ENCODE measurements at regions not wholly inside any gene's neighbourhood (a gene's known extent, or its start where the extent isn't known, plus 50 kb on each side); places are given as distances from the start of the nearest gene placed in this dataset.

DNA sequence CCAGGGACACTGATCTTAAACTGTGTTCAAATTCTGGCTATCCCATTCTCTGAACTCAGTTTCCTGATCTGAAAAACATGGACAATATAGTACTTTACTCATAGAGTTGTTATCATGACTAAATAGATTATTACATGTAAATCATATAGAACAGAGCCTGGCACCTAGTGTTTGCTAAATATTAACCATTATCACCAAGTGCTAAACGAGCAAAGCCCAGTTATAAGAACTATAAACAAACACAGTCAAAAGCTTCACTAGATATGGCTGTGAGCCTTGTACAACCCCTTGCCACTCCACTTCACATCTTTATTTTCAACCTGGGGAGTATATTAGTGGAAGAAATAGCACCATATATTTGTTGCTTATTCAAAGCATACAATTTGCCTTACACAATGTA lies 338.9 kb upstream of the CADM1 start:
- TF ChIP-seq, protein P1, sequence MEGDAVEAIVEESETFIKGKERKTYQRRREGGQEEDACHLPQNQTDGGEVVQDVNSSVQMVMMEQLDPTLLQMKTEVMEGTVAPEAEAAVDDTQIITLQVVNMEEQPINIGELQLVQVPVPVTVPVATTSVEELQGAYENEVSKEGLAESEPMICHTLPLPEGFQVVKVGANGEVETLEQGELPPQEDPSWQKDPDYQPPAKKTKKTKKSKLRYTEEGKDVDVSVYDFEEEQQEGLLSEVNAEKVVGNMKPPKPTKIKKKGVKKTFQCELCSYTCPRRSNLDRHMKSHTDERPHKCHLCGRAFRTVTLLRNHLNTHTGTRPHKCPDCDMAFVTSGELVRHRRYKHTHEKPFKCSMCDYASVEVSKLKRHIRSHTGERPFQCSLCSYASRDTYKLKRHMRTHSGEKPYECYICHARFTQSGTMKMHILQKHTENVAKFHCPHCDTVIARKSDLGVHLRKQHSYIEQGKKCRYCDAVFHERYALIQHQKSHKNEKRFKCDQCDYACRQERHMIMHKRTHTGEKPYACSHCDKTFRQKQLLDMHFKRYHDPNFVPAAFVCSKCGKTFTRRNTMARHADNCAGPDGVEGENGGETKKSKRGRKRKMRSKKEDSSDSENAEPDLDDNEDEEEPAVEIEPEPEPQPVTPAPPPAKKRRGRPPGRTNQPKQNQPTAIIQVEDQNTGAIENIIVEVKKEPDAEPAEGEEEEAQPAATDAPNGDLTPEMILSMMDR (IDR thresholded peaks at IDR 0.05) = no peak
- no peak for TF ChIP-seq POLR2A (IDR thresholded peaks at IDR 0.05)
- no peak for TF ChIP-seq POLR2AphosphoS5 (IDR thresholded peaks at IDR 0.05)

Measured in gastroesophageal sphincter (tissue), 3 donors.